Naive thymus-derived CD4-positive, alpha-beta T cell (primary cell): ENCODE measurements at regions not wholly inside any gene's neighbourhood (a gene's known extent, or its start where the extent isn't known, plus 50 kb on each side); places are given as distances from the start of the nearest gene placed in this dataset.

Experiments
- ATAC-seq: fragments of 150-1000 bp; cut with Tn5 transposase; 2 replicates; pipeline ENCODE4 v1.10.0; 2021; ENCODE audit warnings: mild to moderate bottlenecking, moderate library complexity
- CTCF ChIA-PET: fragments of 350-600 bp; sonication (Branson Sonifier 250); formaldehyde crosslinking; loops from one replicate; lab custom pipeline; 2021; ENCODE audit warnings: antibody characterized with exemption; lab: Charles Lee
- POLR2A ChIA-PET: fragments of 350-600 bp; sonication (Branson Sonifier 250); formaldehyde crosslinking; loops from one replicate; lab custom pipeline; 2021; ENCODE audit warnings: antibody characterized with exemption, inconsistent platforms; lab: Charles Lee
- DNase-seq, 9 donors: peaks; one replicate each; pipeline versions ENCODE4 v3.0.0 to v3.0.0-alpha.2; 2020 to 2022; ENCODE audit warnings: mixed read lengths in 1 of 9
- H3K27ac ChIP-seq: one replicate; pipeline ENCODE4 v1.7.0; 2013; ENCODE audit warnings: mild to moderate bottlenecking, low read depth, low read length, moderate library complexity
- H3K27me3 ChIP-seq, 2 donors: one replicate each; pipeline ENCODE4 v1.7.0; 2013; ENCODE audit warnings: low read length in 2 of 2, mild to moderate bottlenecking in 2 of 2, moderate library complexity in 2 of 2; ENCODE audit not compliant: control insufficient read depth in 2 of 2, insufficient read depth in 2 of 2
- H3K36me3 ChIP-seq, 3 experiments: 1 replicate in 2 of 3; 2 replicates in 1 of 3; pipeline ENCODE4 v1.7.0; 2013; ENCODE audit warnings: low read length in 3 of 3, mild to moderate bottlenecking in 3 of 3, moderate library complexity in 1 of 3; ENCODE audit not compliant: insufficient read depth in 3 of 3, control insufficient read depth in 2 of 3
- H3K4me1 ChIP-seq, 2 donors: one replicate each; pipeline ENCODE4 v1.7.0; 2013; ENCODE audit warnings: low read length in 2 of 2, mild to moderate bottlenecking in 2 of 2, moderate library complexity in 1 of 2; ENCODE audit not compliant: control insufficient read depth in 2 of 2, insufficient read depth in 2 of 2
- H3K4me3 ChIP-seq: 2 replicates; pipeline ENCODE4 v1.7.0; 2013; ENCODE audit warnings: mild to moderate bottlenecking, low read length
- H3K9me3 ChIP-seq, 3 experiments: 1 replicate in 2 of 3; 2 replicates in 1 of 3; pipeline ENCODE4 v1.7.0; 2013; ENCODE audit warnings: low read length in 3 of 3; ENCODE audit not compliant: control insufficient read depth in 2 of 3
- H3K27ac Mint-ChIP-seq, 9 donors: one replicate each; pipeline ENCODE4 v1.8.0; 2020 to 2022; ENCODE audit warnings: mixed read lengths in 9 of 9, mild to moderate bottlenecking in 8 of 9, moderate library complexity in 5 of 9, inconsistent platforms in 2 of 9
- H3K27me3 Mint-ChIP-seq, 5 donors: one replicate each; pipeline ENCODE4 v1.8.0; 2021 to 2022; ENCODE audit warnings: mixed read lengths in 5 of 5, mild to moderate bottlenecking in 1 of 5
- H3K36me3 Mint-ChIP-seq, 5 donors: one replicate each; pipeline ENCODE4 v1.8.0; 2020 to 2022; ENCODE audit warnings: mixed read lengths in 5 of 5, mild to moderate bottlenecking in 3 of 5, inconsistent platforms in 1 of 5
- H3K4me1 Mint-ChIP-seq, 7 donors: one replicate each; pipeline ENCODE4 v1.8.0; 2020 to 2022; ENCODE audit warnings: mixed read lengths in 7 of 7, mild to moderate bottlenecking in 3 of 7, inconsistent platforms in 1 of 7
- H3K4me3 Mint-ChIP-seq, 10 donors: one replicate each; pipeline ENCODE4 v1.8.0; 2020 to 2022; ENCODE audit warnings: mild to moderate bottlenecking in 10 of 10, mixed read lengths in 10 of 10, moderate library complexity in 6 of 10, inconsistent platforms in 2 of 10
- H3K9me3 Mint-ChIP-seq, 11 donors: one replicate each; pipeline ENCODE4 v1.8.0; 2020 to 2022; ENCODE audit warnings: mixed read lengths in 11 of 11, mild to moderate bottlenecking in 4 of 11, inconsistent platforms in 1 of 11, moderate library complexity in 1 of 11
- intact Hi-C, 2 donors: fragments of 100-400 bp; cut with micrococcal nuclease; formaldehyde crosslinking; loops; one replicate each; pipeline ENCODE4 v1.15.1; 2023

DNA sequence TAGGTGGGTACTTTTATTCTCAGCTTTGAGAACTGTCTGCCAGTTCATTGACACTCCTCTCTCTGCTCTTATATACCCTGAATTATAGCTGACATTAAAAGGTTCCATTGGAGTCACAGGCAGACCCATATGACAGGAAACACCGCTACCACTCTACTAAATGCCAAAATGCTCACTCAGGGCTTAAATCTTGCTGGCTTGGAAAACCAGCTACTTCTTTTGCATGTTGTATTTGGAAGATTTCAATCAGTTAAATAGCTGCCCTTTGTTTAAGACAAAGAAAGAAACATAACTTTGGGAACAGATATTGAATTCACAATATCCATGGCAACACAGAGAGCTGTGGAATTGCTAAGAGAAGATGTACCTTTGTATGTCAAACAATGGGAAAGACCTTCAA lies 876.5 kb downstream of the USP25 start:
- no peaks in the 10 kb centered on the region for H3K36me3 Mint-ChIP-seq
- no peak overlapping the region for H3K4me3 ChIP-seq
- no peak for ATAC-seq
- H3K36me3 ChIP-seq, result no peaks in the 10 kb centered on the region
- H3K4me1 Mint-ChIP-seq, result no peaks in the 10 kb centered on the region
- no peaks in the 10 kb centered on the region for H3K27me3 ChIP-seq
- H3K9me3 Mint-ChIP-seq, result peaks cover 0 to 11% (median 1%) of the 10 kb centered on the region in 11 donors
- CTCF ChIA-PET, result no interaction called here
- H3K4me1 ChIP-seq, result no peaks in the 10 kb centered on the region
- no peaks in the 10 kb centered on the region for H3K9me3 ChIP-seq
- no peaks in the 10 kb centered on the region for H3K27me3 Mint-ChIP-seq
- intact Hi-C loops, result no loop called here
- no peak overlapping the region for H3K27ac ChIP-seq
- H3K27ac Mint-ChIP-seq, result no peak overlapping the region
- no peak for DNase-seq
- POLR2A ChIA-PET, result no interaction called here
- H3K4me3 Mint-ChIP-seq, result no peak overlapping the region

DNA sequence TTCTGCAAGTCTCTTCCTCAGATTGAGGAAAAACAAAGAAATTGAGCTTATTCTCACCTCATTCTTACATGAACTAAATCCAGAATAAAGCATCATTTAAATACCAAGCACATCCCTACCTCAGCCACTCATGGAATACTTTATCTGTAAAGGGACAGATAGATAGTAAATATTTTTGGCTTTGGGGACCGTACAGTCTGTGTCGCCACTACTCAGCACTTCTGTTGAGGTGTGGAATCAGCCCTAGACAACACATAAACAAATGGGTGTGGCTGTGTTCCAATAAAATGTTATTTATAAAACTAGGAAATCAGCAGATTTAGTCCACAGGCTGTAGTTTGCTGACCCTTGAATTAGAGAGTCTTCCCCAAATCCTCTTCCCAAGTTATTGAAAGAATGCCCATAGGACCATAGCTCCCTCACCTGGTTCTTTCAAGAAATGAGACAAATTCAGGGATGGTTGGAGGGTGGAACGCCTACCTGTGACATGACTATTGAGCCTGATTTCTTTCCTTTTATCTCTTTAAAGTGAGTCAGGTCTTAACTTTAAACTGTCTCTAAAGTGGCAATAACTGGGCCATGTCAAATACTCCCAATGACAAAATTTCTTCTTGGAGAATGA lies 878.5 kb downstream of the USP25 start:
- Histone ChIP-seq H3K9me3 (no peaks in the 10 kb centered on the region), H3K4me3 (no peak overlapping the region), H3K27me3 (no peaks in the 10 kb centered on the region), H3K4me1 (no peaks in the 10 kb centered on the region), H3K27ac (no peak overlapping the region), H3K36me3 (no peaks in the 10 kb centered on the region)
- Mint-ChIP-seq H3K27ac (no peak overlapping the region), H3K4me1 (no peaks in the 10 kb centered on the region), H3K9me3 (peaks cover 0 to 11% (median 1%) of the 10 kb centered on the region in 11 donors), H3K4me3 (no peak overlapping the region), H3K27me3 (no peaks in the 10 kb centered on the region), H3K36me3 (no peaks in the 10 kb centered on the region)
- ChIA-PET CTCF (no interaction called here), POLR2A (interaction anchor here (0.6 kb wide), 1 partner anchor 303 kb away, joined by 4 read pairs; no protein-coding TSS in a partner anchor)
- intact Hi-C loops, result no loop called here
- ATAC-seq, result no peak
- no peak for DNase-seq

DNA sequence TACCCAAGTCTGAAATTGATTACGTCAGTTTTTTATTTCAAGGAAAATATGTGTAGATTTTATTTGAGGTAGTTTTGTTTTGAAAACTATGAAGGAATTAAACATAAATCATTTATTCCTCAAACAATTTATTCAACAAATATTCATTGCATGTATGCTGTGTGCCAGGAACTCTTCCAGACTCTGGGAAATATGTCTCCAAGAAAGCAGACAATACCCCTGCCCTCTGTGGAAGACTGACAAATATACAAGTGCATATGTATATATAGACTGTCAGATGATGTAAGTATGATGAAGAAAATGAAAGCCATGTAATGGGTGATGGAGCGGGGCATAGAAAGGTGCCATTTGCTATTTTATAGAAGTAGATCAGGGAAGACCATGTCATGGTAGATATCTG lies 889.5 kb downstream of the USP25 start:
- Histone ChIP-seq H3K9me3 (no peaks in the 10 kb centered on the region), H3K36me3 (no peaks in the 10 kb centered on the region), H3K27ac (no peak overlapping the region), H3K4me3 (no peak overlapping the region), H3K27me3 (no peaks in the 10 kb centered on the region), H3K4me1 (no peaks in the 10 kb centered on the region)
- POLR2A ChIA-PET, result no interaction called here
- Mint-ChIP-seq H3K27me3 (no peaks in the 10 kb centered on the region), H3K36me3 (no peaks in the 10 kb centered on the region), H3K4me3 (no peak overlapping the region), H3K4me1 (no peaks in the 10 kb centered on the region), H3K27ac (no peak overlapping the region), H3K9me3 (peaks cover 2 to 12% (median 7%) of the 10 kb centered on the region in 11 donors)
- intact Hi-C loops, result no loop called here
- DNase-seq (no peak), ATAC-seq (no peak)
- CTCF ChIA-PET, result no interaction called here

- Histone ChIP-seq H3K9me3 (no peaks in the 10 kb centered on the region), H3K4me3 (no peak overlapping the region), H3K27me3 (no peaks in the 10 kb centered on the region), H3K36me3 (no peaks in the 10 kb centered on the region), H3K27ac (no peak overlapping the region), H3K4me1 (no peaks in the 10 kb centered on the region)
- Mint-ChIP-seq H3K4me3 (no peak overlapping the region), H3K36me3 (no peaks in the 10 kb centered on the region), H3K4me1 (no peaks in the 10 kb centered on the region), H3K9me3 (peaks cover 2 to 12% (median 7%) of the 10 kb centered on the region in 11 donors), H3K27me3 (no peaks in the 10 kb centered on the region), H3K27ac (no peak overlapping the region)
- ATAC-seq (no peak), DNase-seq (no peak)
- POLR2A ChIA-PET, result no interaction called here
- CTCF ChIA-PET, result no interaction called here
- intact Hi-C loops, result no loop called here
These were observed 891.1 kb downstream of the USP25 start for GRCh38 chr21:16620786-16621320.

- no peak overlapping the region for H3K4me3 ChIP-seq
- H3K27me3 Mint-ChIP-seq, result no peaks in the 10 kb centered on the region
- H3K4me1 ChIP-seq, result no peaks in the 10 kb centered on the region
- ATAC-seq (no peak), DNase-seq (no peak)
- H3K27ac ChIP-seq, result no peak overlapping the region
- H3K27me3 ChIP-seq, result no peaks in the 10 kb centered on the region
- no peaks in the 10 kb centered on the region for H3K4me1 Mint-ChIP-seq
- CTCF ChIA-PET, result no interaction called here
- intact Hi-C loops, result no loop called here
- no peaks in the 10 kb centered on the region for H3K36me3 Mint-ChIP-seq
- peaks cover 0 to 6% (median 2%) of the 10 kb centered on the region in 11 donors for H3K9me3 Mint-ChIP-seq
- H3K27ac Mint-ChIP-seq, result no peak overlapping the region
- H3K4me3 Mint-ChIP-seq, result no peak overlapping the region
- H3K9me3 ChIP-seq, result no peaks in the 10 kb centered on the region
- H3K36me3 ChIP-seq, result no peaks in the 10 kb centered on the region
- POLR2A ChIA-PET, result no interaction called here
These were observed 888.2 kb upstream of the CXADR start for GRCh38 chr21:16624479-16625118.

DNA sequence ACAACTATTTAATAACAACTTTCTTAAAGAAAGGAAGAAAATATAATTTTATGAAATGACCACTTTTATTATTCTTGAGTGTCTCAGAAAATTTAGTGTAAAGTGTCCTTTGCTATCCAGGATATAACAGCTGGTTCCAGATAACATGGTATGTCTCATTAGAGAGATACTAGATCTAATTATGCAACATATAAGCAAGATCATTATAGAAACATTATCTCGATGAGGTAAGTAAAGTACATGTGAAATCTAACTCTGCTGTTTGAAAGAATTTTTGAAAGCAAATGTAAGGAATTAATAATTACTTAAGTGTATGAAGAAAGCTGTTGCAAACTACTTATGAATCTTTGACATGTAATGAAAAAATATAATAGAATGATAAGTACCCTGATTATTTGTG lies 887.4 kb upstream of the CXADR start:
- ATAC-seq (no peak), DNase-seq (no peak)
- Mint-ChIP-seq H3K9me3 (peaks cover 0 to 4% (median 0%) of the 10 kb centered on the region in 11 donors), H3K36me3 (no peaks in the 10 kb centered on the region), H3K27me3 (no peaks in the 10 kb centered on the region), H3K27ac (no peak overlapping the region), H3K4me1 (no peaks in the 10 kb centered on the region), H3K4me3 (no peak overlapping the region)
- Histone ChIP-seq H3K27me3 (no peaks in the 10 kb centered on the region), H3K4me3 (no peak overlapping the region), H3K4me1 (no peaks in the 10 kb centered on the region), H3K36me3 (no peaks in the 10 kb centered on the region), H3K9me3 (no peaks in the 10 kb centered on the region), H3K27ac (no peak overlapping the region)
- CTCF ChIA-PET, result no interaction called here
- POLR2A ChIA-PET, result no interaction called here
- intact Hi-C loops, result no loop called here
